Fibroblast of pulmonary artery (primary cell): ENCODE measurements at regions not wholly inside any gene's neighbourhood (a gene's known extent, or its start where the extent isn't known, plus 50 kb on each side); places are given as distances from the start of the nearest gene placed in this dataset.

Source experiments
- DNase-seq: peaks from one replicate; pipeline ENCODE4 v3.0.0-alpha.2; 2010; ENCODE audit warnings: low read depth
- H3K4me3 ChIP-seq: replicated peaks from 2 replicates; pipeline ENCODE4 v1.5.1; 2011; ENCODE audit warnings: low read depth, mild to moderate bottlenecking, control low read depth, low read length, moderate library complexity
- TF ChIP-seq, protein P1 (sequence below): IDR thresholded peaks from 2 replicates; pipeline ENCODE4 v1.5.1; 2011; ENCODE audit warnings: mild to moderate bottlenecking, control low read depth, low read length, inconsistent platforms; ENCODE audit errors: missing control alignments

DNA sequence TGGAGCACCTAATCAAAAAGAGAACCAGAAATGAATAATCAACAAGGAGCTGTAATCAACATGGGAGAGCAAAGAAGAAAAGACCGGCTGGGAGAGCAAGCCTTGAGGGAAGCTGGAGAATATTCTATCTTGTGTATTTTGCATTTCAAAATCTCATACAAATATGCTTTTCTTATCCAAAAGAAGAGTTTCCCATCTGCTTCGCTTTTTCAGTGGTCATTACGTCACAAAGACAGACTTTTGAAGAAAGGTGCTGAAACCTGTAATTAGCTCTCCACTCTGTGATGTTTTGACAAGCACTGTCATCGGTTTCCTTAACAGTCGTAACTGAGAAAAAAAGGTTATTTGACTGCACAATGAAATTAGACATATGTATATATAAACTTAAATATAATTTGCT is 139.1 kb upstream of the TACR1 start:
- TF ChIP-seq, protein P1, sequence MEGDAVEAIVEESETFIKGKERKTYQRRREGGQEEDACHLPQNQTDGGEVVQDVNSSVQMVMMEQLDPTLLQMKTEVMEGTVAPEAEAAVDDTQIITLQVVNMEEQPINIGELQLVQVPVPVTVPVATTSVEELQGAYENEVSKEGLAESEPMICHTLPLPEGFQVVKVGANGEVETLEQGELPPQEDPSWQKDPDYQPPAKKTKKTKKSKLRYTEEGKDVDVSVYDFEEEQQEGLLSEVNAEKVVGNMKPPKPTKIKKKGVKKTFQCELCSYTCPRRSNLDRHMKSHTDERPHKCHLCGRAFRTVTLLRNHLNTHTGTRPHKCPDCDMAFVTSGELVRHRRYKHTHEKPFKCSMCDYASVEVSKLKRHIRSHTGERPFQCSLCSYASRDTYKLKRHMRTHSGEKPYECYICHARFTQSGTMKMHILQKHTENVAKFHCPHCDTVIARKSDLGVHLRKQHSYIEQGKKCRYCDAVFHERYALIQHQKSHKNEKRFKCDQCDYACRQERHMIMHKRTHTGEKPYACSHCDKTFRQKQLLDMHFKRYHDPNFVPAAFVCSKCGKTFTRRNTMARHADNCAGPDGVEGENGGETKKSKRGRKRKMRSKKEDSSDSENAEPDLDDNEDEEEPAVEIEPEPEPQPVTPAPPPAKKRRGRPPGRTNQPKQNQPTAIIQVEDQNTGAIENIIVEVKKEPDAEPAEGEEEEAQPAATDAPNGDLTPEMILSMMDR, result no peak
- no peak for DNase-seq
- no peak overlapping the region for H3K4me3 ChIP-seq

GRCh38 chr2:75337619-75338018 is 138.3 kb upstream of the TACR1 start:
- TF ChIP-seq, protein P1, result no peak
- DNase-seq, result no peak
- H3K4me3 ChIP-seq, result no peak overlapping the region

DNA sequence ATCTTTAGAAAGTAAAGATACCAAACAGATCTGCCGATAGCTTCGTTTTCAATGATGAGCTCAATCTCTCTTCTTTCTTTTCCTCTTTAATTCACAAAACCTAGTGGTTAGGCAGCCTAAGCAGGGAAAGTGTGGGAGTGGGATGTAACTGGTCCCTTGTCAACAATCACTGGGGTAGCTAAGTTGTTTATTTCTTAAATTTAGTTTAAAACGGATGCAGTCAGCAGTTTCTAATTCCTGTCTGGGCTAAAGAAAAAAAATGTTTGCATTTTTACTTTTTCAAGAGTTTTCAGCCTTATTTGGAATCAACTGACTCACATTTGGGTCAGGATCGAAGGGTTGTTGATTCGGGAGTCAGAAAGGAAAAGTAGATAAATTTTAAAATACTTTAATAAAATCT is 137.7 kb upstream of the TACR1 start:
- no peak overlapping the region for H3K4me3 ChIP-seq
- DNase-seq, result no peak
- TF ChIP-seq, protein P1, result no peak

DNA sequence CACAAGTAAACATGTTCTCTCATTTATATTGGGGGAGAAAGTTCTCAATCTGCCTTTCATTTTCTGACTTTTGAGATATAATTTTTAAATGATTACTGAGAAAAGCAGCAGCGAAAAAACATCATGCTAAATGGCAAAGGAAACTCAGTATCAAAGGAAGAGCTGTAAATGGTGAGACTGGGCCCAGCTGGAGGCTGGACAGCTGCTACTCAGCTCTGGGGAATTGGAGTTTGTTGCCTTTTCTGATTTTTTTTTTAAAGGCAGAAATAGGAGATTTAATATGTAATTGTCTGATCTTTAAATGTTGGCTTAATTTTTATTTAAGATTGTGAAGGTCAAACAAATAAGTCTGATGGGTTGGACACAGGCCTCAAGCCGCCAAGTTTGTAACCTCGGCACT is 137.1 kb upstream of the TACR1 start:
- DNase-seq, result no peak
- TF ChIP-seq, protein P1, result no peak
- no peak overlapping the region for H3K4me3 ChIP-seq

DNA sequence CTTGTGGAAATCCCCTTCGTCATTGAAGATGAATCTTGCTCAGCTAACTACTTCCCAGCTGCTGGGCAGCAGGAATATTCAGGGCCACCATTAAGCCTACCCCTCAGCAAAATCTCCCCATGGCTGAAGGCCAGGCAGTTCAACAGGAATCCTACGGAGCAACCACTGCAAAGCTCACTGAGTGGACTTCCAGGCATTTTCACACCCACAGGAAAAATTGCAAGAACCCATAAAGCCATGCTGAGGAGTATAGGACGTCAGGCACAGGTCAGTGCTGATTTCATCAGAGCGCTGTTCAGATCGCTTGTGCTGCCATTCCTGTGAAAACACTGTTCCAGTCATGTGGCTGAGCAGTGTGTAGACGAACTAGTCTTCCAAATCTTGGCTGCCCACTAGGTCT is 134.8 kb upstream of the TACR1 start:
- no peak overlapping the region for H3K4me3 ChIP-seq
- TF ChIP-seq, protein P1, result no peak
- DNase-seq, result no peak

DNA sequence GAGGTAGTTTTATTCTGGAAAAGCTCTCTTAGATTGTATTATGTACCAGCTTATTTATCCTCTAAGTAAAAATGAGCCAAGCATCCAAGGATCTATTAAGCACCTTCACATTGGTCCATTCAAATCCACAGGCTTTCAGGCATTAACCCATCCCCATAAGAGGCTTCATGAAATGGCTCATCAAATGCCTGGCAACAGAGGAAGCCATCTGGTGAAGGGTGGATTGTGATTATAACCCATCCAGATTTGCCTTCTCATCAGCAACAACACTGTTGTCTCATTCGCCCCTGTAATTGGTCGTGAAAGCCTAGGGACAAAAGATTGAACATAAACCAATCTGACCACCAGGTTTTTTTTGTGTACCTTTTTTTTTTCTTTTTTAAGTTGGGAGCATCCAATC is 134.3 kb upstream of the TACR1 start:
- no peak for DNase-seq
- H3K4me3 ChIP-seq, result no peak overlapping the region
- TF ChIP-seq, protein P1, result no peak

GRCh38 chr2:75328156-75328555 is 128.8 kb upstream of the TACR1 start:
- H3K4me3 ChIP-seq, result no peak overlapping the region
- no peak for DNase-seq
- TF ChIP-seq, protein P1, result no peak
